A673 (cell line): ENCODE measurements at regions not wholly inside any gene's neighbourhood (a gene's known extent, or its start where the extent isn't known, plus 50 kb on each side); places are given as distances from the start of the nearest gene placed in this dataset.

ENCODE experiments used
- BruUV-seq: library from RNA; stranded (reverse); fragments of 400-500 nt; replicated peaks from 2 replicates; lab custom pipeline; 2021; lab: Mats Ljungman, UMichigan
- CTCF ChIA-PET: fragments of 300-600 bp; sonication (Branson Sonifier 250); formaldehyde crosslinking; loops from one replicate; lab custom pipeline; 2022; ENCODE audit warnings: antibody characterized with exemption; lab: Charles Lee
- POLR2A ChIA-PET: fragments of 300-600 bp; sonication (Branson Sonifier 250); formaldehyde crosslinking; loops from one replicate; lab custom pipeline; 2022; ENCODE audit warnings: antibody characterized with exemption; ENCODE audit not compliant: low non-redundant PET; lab: Charles Lee
- DNase-seq: peaks from one replicate; pipeline ENCODE4 v3.0.0-alpha.2; 2015; ENCODE audit warnings: low spot score
- H3K27ac ChIP-seq: fragments of 200-600 bp; sonication (generic); 2 replicates; pipeline ENCODE4 v1.5.1; 2016; ENCODE audit warnings: mixed run types, low read depth, mild to moderate bottlenecking, mixed read lengths, antibody characterized with exemption, low read length; ENCODE audit not compliant: poor library complexity, severe bottlenecking
- H3K27me3 ChIP-seq: fragments of 200-600 bp; sonication (generic); replicated peaks from 2 replicates; pipeline ENCODE4 v1.6.1; 2017; ENCODE audit warnings: mixed run types, low read depth, mild to moderate bottlenecking, mixed read lengths, antibody characterized with exemption, low read length; ENCODE audit not compliant: insufficient read depth, poor library complexity
- H3K36me3 ChIP-seq: fragments of 200-600 bp; sonication (generic); 2 replicates; pipeline ENCODE4 v1.6.1; 2016; ENCODE audit warnings: mixed run types, mild to moderate bottlenecking, mixed read lengths, antibody characterized with exemption, low read length; ENCODE audit not compliant: insufficient read depth, poor library complexity, severe bottlenecking
- H3K4me1 ChIP-seq: fragments of 200-600 bp; sonication (generic); 2 replicates; pipeline ENCODE4 v1.6.1; 2017; ENCODE audit warnings: mixed run types, mild to moderate bottlenecking, mixed read lengths, antibody characterized with exemption, low read length; ENCODE audit not compliant: insufficient read depth, poor library complexity, severe bottlenecking
- H3K4me3 ChIP-seq: fragments of 200-600 bp; sonication (generic); 2 replicates; pipeline ENCODE4 v1.5.1; 2016; ENCODE audit warnings: low read depth, mixed run types, mild to moderate bottlenecking, mixed read lengths, low read length; ENCODE audit not compliant: poor library complexity, severe bottlenecking
- H3K9me3 ChIP-seq: fragments of 200-600 bp; sonication (generic); 2 replicates; pipeline ENCODE4 v1.6.1; 2016; ENCODE audit warnings: mixed run types, low read depth, mild to moderate bottlenecking, mixed read lengths, antibody characterized with exemption, low read length; ENCODE audit not compliant: poor library complexity, severe bottlenecking
- CTCF ChIP-seq: fragments of 300-800, 200-600 bp; sonication (generic); conservative IDR thresholded peaks from 2 replicates; pipeline ENCODE4 v1.5.1; 2017; ENCODE audit warnings: low read depth, mild to moderate bottlenecking, antibody characterized with exemption, low read length, moderate library complexity, mixed read lengths
- EZH2 ChIP-seq: fragments of 200-600 bp; sonication (generic); IDR thresholded peaks from 2 replicates; pipeline ENCODE4 v1.6.1; 2017; ENCODE audit warnings: borderline replicate concordance, low read depth, mild to moderate bottlenecking, mixed read lengths, antibody characterized with exemption, low read length; ENCODE audit not compliant: poor library complexity, severe bottlenecking
- intact Hi-C: fragments of 100-400 bp; cut with micrococcal nuclease; formaldehyde crosslinking; loops from one replicate; pipeline ENCODE4 v1.10.0; 2022; ENCODE audit not compliant: unreplicated experiment

- POLR2A ChIA-PET: no interaction called here
- BruUV-seq: no TSS peak
- Histone ChIP-seq H3K36me3 (no peaks in the 10 kb centered on the region), H3K27me3 (no peaks in the 10 kb centered on the region), H3K4me1 (peaks cover 12% of the 10 kb centered on the region), H3K27ac (no peak overlapping the region), H3K4me3 (no peak overlapping the region), H3K9me3 (no peaks in the 10 kb centered on the region)
- peak; percentile 73 for DNase-seq
- intact Hi-C loops: no loop called here
- CTCF ChIA-PET: no interaction called here
- peak; percentile 56 for TF ChIP-seq CTCF
- TF ChIP-seq EZH2: no peak
Observed at GRCh38 chr11:30775233-30775522, 189.0 kb upstream of the MPPED2 start.

- Histone ChIP-seq H3K4me1 (peaks cover 12% of the 10 kb centered on the region), H3K36me3 (no peaks in the 10 kb centered on the region), H3K27ac (no peak overlapping the region), H3K4me3 (no peak overlapping the region), H3K27me3 (no peaks in the 10 kb centered on the region), H3K9me3 (no peaks in the 10 kb centered on the region)
- DNase-seq: peak; percentile 45
- POLR2A ChIA-PET: no interaction called here
- BruUV-seq: no TSS peak
- CTCF ChIA-PET: interaction anchor here (1.3 kb wide), 1 partner anchor 139 kb away, joined by 3 read pairs; no protein-coding TSS in a partner anchor
- TF ChIP-seq EZH2 (no peak), CTCF (no peak)
- intact Hi-C loops: no loop called here
Observed at GRCh38 chr11:30774496-30775232, 188.5 kb upstream of the MPPED2 start.

GRCh38 chr11:30772908-30773307, 186.8 kb upstream of the MPPED2 start:
- no peak for TF ChIP-seq EZH2
- TF ChIP-seq CTCF: no peak
- DNase-seq: no peak
- no peak overlapping the region for H3K27ac ChIP-seq
- H3K9me3 ChIP-seq: no peaks in the 10 kb centered on the region
- CTCF ChIA-PET: no interaction called here
- no peaks in the 10 kb centered on the region for H3K36me3 ChIP-seq
- POLR2A ChIA-PET: no interaction called here
- H3K4me1 ChIP-seq: peaks cover 12% of the 10 kb centered on the region
- no TSS peak for BruUV-seq
- no peaks in the 10 kb centered on the region for H3K27me3 ChIP-seq
- no peak overlapping the region for H3K4me3 ChIP-seq
- intact Hi-C loops: no loop called here
